Glutamatergic neuron (in vitro differentiated cells): ENCODE measurements at regions not wholly inside any gene's neighbourhood (a gene's known extent, or its start where the extent isn't known, plus 50 kb on each side); places are given as distances from the start of the nearest gene placed in this dataset.
A peak's percentile ranks its signal among the peaks of the same experiment; 100 is the strongest.
"Not testable (repeated sequence)": the region's sequence is repeated elsewhere in the genome, so short reads cannot be mapped to it uniquely, and the experiment has no call there.

Source experiments
- DNase-seq: peaks from one replicate; pipeline ENCODE4 v3.0.0; 2022
- H3K27ac Mint-ChIP-seq: one replicate; pipeline ENCODE4 v1.8.0; 2020; ENCODE audit warnings: mild to moderate bottlenecking, mixed read lengths, inconsistent platforms; ENCODE audit not compliant: unreplicated experiment
- H3K27me3 Mint-ChIP-seq: one replicate; pipeline ENCODE4 v1.8.0; 2020; ENCODE audit warnings: mild to moderate bottlenecking, moderate library complexity, mixed read lengths, inconsistent platforms; ENCODE audit not compliant: unreplicated experiment
- H3K36me3 Mint-ChIP-seq: one replicate; pipeline ENCODE4 v1.8.0; 2020; ENCODE audit warnings: mild to moderate bottlenecking, mixed read lengths, inconsistent platforms; ENCODE audit not compliant: unreplicated experiment
- H3K4me1 Mint-ChIP-seq: one replicate; pipeline ENCODE4 v1.8.0; 2020; ENCODE audit warnings: mild to moderate bottlenecking, low read depth, mixed read lengths, inconsistent platforms; ENCODE audit not compliant: unreplicated experiment
- H3K4me3 Mint-ChIP-seq: one replicate; pipeline ENCODE4 v1.8.0; 2020; ENCODE audit warnings: mild to moderate bottlenecking, mixed read lengths, inconsistent platforms; ENCODE audit not compliant: unreplicated experiment
- H3K9me3 Mint-ChIP-seq: one replicate; pipeline ENCODE4 v1.8.0; 2020; ENCODE audit warnings: mild to moderate bottlenecking, moderate library complexity, mixed read lengths, inconsistent platforms; ENCODE audit not compliant: unreplicated experiment
- TF ChIP-seq, protein P1 (sequence below): fragments of 200-600 bp; sonication (generic); IDR thresholded peaks from one replicate; pipeline ENCODE4 v1.5.0; 2021; ENCODE audit not compliant: partially characterized antibody, unreplicated experiment

DNA sequence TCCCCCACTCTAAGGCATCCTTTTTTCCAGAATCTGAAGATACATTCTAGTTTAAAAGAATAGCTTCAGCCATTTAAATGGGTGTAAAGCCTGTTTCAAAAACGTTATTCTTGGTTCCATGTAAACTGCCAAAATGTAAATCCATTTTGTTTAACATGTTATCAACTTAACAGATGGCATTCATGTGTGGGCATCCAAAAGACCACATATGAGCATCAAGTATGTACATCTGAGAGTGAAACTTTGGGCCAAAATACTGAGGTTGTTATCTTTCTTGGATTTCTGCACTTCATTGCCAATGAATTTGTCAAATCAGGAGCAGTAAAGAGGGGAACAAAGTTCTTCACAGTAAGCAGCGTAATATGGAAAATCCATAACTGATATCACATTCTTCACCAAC lies 395.4 kb downstream of the ZNF804A start:
- H3K27me3 Mint-ChIP-seq = no peaks in the 10 kb centered on the region
- no peaks in the 10 kb centered on the region for H3K4me1 Mint-ChIP-seq
- TF ChIP-seq, protein P1, sequence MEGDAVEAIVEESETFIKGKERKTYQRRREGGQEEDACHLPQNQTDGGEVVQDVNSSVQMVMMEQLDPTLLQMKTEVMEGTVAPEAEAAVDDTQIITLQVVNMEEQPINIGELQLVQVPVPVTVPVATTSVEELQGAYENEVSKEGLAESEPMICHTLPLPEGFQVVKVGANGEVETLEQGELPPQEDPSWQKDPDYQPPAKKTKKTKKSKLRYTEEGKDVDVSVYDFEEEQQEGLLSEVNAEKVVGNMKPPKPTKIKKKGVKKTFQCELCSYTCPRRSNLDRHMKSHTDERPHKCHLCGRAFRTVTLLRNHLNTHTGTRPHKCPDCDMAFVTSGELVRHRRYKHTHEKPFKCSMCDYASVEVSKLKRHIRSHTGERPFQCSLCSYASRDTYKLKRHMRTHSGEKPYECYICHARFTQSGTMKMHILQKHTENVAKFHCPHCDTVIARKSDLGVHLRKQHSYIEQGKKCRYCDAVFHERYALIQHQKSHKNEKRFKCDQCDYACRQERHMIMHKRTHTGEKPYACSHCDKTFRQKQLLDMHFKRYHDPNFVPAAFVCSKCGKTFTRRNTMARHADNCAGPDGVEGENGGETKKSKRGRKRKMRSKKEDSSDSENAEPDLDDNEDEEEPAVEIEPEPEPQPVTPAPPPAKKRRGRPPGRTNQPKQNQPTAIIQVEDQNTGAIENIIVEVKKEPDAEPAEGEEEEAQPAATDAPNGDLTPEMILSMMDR = no peak
- no peak overlapping the region for H3K27ac Mint-ChIP-seq
- H3K36me3 Mint-ChIP-seq = no peaks in the 10 kb centered on the region
- H3K9me3 Mint-ChIP-seq = no peaks in the 10 kb centered on the region
- DNase-seq = no peak
- H3K4me3 Mint-ChIP-seq = no peak overlapping the region

DNA sequence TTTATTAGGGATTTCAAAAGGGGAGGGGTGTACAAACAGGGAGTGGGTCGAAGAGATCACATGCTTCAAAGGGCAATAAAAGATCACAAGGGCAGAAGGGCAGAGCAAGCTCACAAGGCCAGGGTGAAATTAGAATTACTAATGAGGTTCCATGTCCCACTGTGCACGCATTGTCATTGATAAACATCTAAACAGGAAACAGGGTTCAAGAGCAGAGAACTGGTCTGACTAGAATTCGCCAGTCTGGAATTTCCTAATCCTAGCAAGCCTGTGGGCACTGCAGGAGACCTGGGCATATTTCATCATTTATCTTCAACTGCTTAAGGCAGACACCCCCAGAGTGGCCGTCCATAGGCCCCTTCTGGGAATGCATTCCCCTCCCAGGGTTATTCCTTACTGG lies 408.2 kb downstream of the ZNF804A start:
- Mint-ChIP-seq H3K4me1 (no peaks in the 10 kb centered on the region), H3K36me3 (peaks cover 7% of the 10 kb centered on the region), H3K9me3 (peaks cover 1% of the 10 kb centered on the region), H3K27ac (no peak overlapping the region), H3K4me3 (no peak overlapping the region), H3K27me3 (peaks cover 2% of the 10 kb centered on the region)
- TF ChIP-seq, protein P1 = no peak
- DNase-seq = no peak

DNA sequence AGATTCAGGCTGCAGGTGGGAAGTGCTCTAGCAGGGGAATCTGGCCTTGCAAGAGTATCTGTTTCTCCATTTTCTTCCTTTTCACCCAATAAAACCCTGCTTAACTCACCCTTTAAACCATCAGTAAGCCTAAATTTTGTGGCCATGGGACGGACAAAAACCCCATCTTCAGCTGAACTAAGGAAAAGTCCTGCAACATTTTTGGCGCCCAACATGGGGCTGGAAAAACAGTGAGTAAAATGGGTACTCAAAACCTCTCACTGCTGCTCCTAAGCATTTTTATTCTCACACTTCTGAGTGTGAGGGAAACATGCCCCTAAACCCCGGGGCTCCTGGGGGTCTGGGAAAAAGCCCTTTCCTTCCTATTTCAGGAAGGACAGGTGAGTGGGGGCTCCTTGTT lies 414.3 kb downstream of the ZNF804A start:
- DNase-seq = peak; percentile 36
- TF ChIP-seq, protein P1 = no peak
- H3K4me3 Mint-ChIP-seq = no peak overlapping the region
- peaks cover 7% of the 10 kb centered on the region for H3K9me3 Mint-ChIP-seq
- H3K36me3 Mint-ChIP-seq = peaks cover 19% of the 10 kb centered on the region
- no peaks in the 10 kb centered on the region for H3K27me3 Mint-ChIP-seq
- H3K4me1 Mint-ChIP-seq = no peaks in the 10 kb centered on the region
- no peak overlapping the region for H3K27ac Mint-ChIP-seq

DNA sequence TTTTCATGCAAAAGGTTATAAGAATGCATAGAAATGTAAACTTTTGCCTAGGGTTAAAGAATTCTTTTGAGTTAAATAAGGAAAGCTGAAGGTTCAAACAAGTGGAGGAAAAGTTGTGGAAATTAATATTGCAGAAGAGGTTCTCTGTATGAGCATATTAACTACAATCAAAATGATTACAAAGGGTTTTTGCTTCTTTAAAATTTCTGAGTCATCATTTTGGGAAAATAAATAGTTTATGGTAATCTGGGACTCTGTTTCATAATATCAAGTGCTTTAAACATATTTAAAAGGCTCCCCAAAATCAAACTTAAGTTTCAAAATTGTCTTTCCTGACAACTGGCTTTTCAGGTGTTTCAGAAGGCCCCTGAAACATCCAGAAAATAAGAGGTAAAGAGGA lies 415.7 kb downstream of the ZNF804A start:
- Mint-ChIP-seq H3K9me3 (peaks cover 7% of the 10 kb centered on the region), H3K4me1 (no peaks in the 10 kb centered on the region), H3K36me3 (peaks cover 19% of the 10 kb centered on the region), H3K4me3 (no peak overlapping the region), H3K27me3 (no peaks in the 10 kb centered on the region), H3K27ac (no peak overlapping the region)
- no peak for DNase-seq
- TF ChIP-seq, protein P1 = no peak

DNA sequence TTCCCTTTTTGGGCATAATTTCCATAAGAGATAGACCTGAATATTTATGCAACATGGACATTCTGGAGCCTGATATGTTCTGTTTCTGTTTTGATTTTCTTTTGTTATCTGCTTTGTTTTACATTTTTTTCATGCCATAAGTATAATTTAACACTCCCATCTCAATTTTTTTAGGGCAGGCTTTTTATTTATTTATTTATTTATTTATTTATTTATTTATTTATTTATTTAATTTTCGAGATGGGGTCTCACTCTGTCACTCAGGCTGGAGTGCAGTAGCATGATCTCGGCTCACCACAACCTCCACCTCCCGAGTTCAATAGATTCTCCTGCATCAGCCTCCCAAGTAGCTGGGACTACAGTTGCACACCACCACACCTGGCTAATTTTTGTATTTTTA lies 427.6 kb downstream of the ZNF804A start:
- not testable (repeated sequence) for H3K9me3 Mint-ChIP-seq, H3K27me3 Mint-ChIP-seq, H3K4me3 Mint-ChIP-seq, H3K36me3 Mint-ChIP-seq, H3K27ac Mint-ChIP-seq, H3K4me1 Mint-ChIP-seq, DNase-seq

DNA sequence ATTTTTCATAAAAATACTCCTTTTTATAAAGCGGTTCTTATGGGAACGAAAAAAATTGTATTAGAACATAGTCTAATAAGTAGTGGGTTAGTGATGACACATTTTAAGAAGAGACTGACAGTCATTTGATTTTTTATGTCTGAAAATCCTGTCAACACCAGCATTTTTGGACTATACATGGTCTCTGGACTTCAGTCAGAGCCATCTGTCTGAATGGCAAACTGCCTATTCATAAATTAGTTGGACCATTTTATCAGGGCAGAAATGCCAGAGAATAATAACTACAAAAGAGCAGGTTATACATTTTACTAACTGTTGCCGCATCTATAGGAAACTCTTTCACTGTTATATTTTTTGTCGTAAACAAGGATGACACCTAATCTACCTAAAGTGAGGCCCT lies 437.6 kb downstream of the ZNF804A start:
- TF ChIP-seq, protein P1 = no peak
- no peak for DNase-seq
- Mint-ChIP-seq H3K27ac (no peak overlapping the region), H3K9me3 (no peaks in the 10 kb centered on the region), H3K4me3 (no peak overlapping the region), H3K4me1 (no peaks in the 10 kb centered on the region), H3K36me3 (peaks cover 15% of the 10 kb centered on the region), H3K27me3 (no peaks in the 10 kb centered on the region)
